ENCODE measurements at regions not wholly inside any gene's neighbourhood (a gene's known extent, or its start where the extent isn't known, plus 50 kb on each side); places are given as distances from the start of the nearest gene placed in this dataset.

DNA sequence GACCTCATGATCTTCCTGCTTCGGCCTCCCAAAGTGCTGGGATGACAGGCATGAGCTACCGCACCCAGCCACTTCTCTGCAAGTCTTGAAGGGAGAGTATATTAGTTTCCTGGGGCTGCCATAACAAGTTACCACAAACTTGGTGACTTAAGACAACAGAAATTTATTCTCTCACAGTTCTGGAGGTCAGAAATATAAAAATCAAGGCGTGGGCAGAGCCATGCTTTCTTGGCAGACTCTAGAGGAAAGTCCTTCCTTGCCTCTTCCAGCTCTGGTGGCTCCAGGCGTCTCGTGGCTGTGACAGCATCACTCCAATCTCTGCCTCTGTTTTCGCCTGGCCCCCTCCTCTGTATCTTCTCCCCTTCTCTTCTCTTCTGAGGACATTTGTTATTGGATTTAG, 110.2 kb upstream of the NAV2 start:
- Histone ChIP-seq H3K4me2 (replicated peaks; ENCODE audit: extremely low read depth, low read length, poor library complexity, severe bottlenecking) (no peak overlapping the region), H3K79me2 (ENCODE audit: insufficient read depth, low read length) (no peaks in the 10 kb centered on the region), H3K36me3 (replicated peaks in 1 of 2; ENCODE audit: control insufficient read depth in 1 of 2, insufficient read depth in 2 of 2, low read length in 2 of 2) (no peaks in the 10 kb centered on the region), H3K4me3 (replicated peaks in 1 of 3; ENCODE audit: low read depth in 2 of 3, low read length in 3 of 3) (no peak overlapping the region), H3K9me3 (replicated peaks in 1 of 2; ENCODE audit: control insufficient read depth in 1 of 2, insufficient read depth in 1 of 2, low read length in 2 of 2) (no peaks in the 10 kb centered on the region), H4K20me1 (ENCODE audit: insufficient read depth, low read length) (no peaks in the 10 kb centered on the region), H3K9ac (ENCODE audit: insufficient read depth, low read length, poor library complexity, severe bottlenecking) (no peak overlapping the region), H2AFZ (ENCODE audit: insufficient read depth, low read depth, low read length, poor library complexity, severe bottlenecking) (no peak overlapping the region), H3K27ac (ENCODE audit: low read depth in 1 of 2, low read length in 2 of 2) (no peak overlapping the region), H3K27me3 (ENCODE audit: control insufficient read depth in 2 of 2, insufficient read depth in 2 of 2, low read length in 2 of 2) (no peaks in the 10 kb centered on the region), H3K4me1 (ENCODE audit: control insufficient read depth in 1 of 2, insufficient read depth in 2 of 2, low read length in 2 of 2) (no peaks in the 10 kb centered on the region)
- no peak overlapping the region for H3K27ac Mint-ChIP-seq
- no peak for DNase-seq
- H3K27me3 Mint-ChIP-seq (ENCODE audit: low read depth in 3 of 3): peaks cover 0 to 13% (median 0%) of the 10 kb centered on the region in 3 donors
- no peak overlapping the region for H3K4me3 Mint-ChIP-seq
- H3K9me3 Mint-ChIP-seq: peaks cover 0 to 12% (median 6%) of the 10 kb centered on the region in 7 donors
- 100% methylated on average over 1 of the region's 6 CpGs for WGBS (ENCODE audit: insufficient coverage)
- no peaks in the 10 kb centered on the region for H3K4me1 Mint-ChIP-seq
- intact Hi-C loops (cut with micrococcal nuclease): no loop called here
- no peaks in the 10 kb centered on the region for H3K36me3 Mint-ChIP-seq
- TF ChIP-seq, protein P1, sequence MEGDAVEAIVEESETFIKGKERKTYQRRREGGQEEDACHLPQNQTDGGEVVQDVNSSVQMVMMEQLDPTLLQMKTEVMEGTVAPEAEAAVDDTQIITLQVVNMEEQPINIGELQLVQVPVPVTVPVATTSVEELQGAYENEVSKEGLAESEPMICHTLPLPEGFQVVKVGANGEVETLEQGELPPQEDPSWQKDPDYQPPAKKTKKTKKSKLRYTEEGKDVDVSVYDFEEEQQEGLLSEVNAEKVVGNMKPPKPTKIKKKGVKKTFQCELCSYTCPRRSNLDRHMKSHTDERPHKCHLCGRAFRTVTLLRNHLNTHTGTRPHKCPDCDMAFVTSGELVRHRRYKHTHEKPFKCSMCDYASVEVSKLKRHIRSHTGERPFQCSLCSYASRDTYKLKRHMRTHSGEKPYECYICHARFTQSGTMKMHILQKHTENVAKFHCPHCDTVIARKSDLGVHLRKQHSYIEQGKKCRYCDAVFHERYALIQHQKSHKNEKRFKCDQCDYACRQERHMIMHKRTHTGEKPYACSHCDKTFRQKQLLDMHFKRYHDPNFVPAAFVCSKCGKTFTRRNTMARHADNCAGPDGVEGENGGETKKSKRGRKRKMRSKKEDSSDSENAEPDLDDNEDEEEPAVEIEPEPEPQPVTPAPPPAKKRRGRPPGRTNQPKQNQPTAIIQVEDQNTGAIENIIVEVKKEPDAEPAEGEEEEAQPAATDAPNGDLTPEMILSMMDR (IDR thresholded peaks at IDR 0.05): no peak

DNA sequence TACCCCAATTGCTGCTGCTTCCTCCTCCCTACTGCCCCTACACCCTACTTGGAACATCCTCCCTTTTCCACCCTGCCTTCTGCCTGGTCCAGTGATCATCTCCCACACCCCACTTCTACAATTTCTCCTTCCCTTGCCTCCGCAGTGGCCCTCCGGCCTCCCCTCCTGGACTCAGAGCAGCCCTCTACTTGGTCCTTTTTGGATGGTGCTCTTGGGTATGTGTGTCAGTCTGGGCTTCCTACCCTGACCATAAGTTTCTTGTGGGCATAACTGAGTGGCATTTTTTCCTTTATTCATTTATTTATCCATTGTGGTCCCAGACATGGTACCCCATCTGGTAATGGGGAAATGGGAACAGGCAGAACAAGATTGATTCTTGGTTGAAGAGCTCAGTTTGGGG, 111.4 kb upstream of the NAV2 start:
- H3K9me3 ChIP-seq (replicated peaks in 1 of 2; ENCODE audit: control insufficient read depth in 1 of 2, insufficient read depth in 1 of 2, low read length in 2 of 2): no peaks in the 10 kb centered on the region
- no peaks in the 10 kb centered on the region for H3K36me3 ChIP-seq (replicated peaks in 1 of 2; ENCODE audit: control insufficient read depth in 1 of 2, insufficient read depth in 2 of 2, low read length in 2 of 2)
- H3K79me2 ChIP-seq (ENCODE audit: insufficient read depth, low read length): no peaks in the 10 kb centered on the region
- no peak overlapping the region for H3K27ac ChIP-seq (ENCODE audit: low read depth in 1 of 2, low read length in 2 of 2)
- no peak overlapping the region for H3K9ac ChIP-seq (ENCODE audit: insufficient read depth, low read length, poor library complexity, severe bottlenecking)
- Mint-ChIP-seq H3K27me3 (ENCODE audit: low read depth in 3 of 3) (peaks cover 0 to 13% (median 0%) of the 10 kb centered on the region in 3 donors), H3K9me3 (peaks cover 0 to 12% (median 6%) of the 10 kb centered on the region in 7 donors), H3K27ac (no peak overlapping the region), H3K4me3 (no peak overlapping the region), H3K4me1 (peaks cover 2% of the 10 kb centered on the region), H3K36me3 (no peaks in the 10 kb centered on the region)
- H3K27me3 ChIP-seq (ENCODE audit: control insufficient read depth in 2 of 2, insufficient read depth in 2 of 2, low read length in 2 of 2): no peaks in the 10 kb centered on the region
- no peaks in the 10 kb centered on the region for H4K20me1 ChIP-seq (ENCODE audit: insufficient read depth, low read length)
- no peak overlapping the region for H3K4me3 ChIP-seq (replicated peaks in 1 of 3; ENCODE audit: low read depth in 2 of 3, low read length in 3 of 3)
- H3K4me1 ChIP-seq (ENCODE audit: control insufficient read depth in 1 of 2, insufficient read depth in 2 of 2, low read length in 2 of 2): peaks cover 0 to 3% of the 10 kb centered on the region in 2 donors
- no peak overlapping the region for H2AFZ ChIP-seq (ENCODE audit: insufficient read depth, low read depth, low read length, poor library complexity, severe bottlenecking)
- WGBS (ENCODE audit: insufficient coverage): no CpG with 5 or more reads among the region's 2 CpGs
- DNase-seq: no peak
- H3K4me2 ChIP-seq (replicated peaks; ENCODE audit: extremely low read depth, low read length, poor library complexity, severe bottlenecking): no peak overlapping the region
- intact Hi-C loops (cut with micrococcal nuclease): no loop called here
- TF ChIP-seq, protein P1 (IDR thresholded peaks at IDR 0.05): no peak
